ENCODE measurements at regions not wholly inside any gene's neighbourhood (a gene's known extent, or its start where the extent isn't known, plus 50 kb on each side); places are given as distances from the start of the nearest gene placed in this dataset.

DNA sequence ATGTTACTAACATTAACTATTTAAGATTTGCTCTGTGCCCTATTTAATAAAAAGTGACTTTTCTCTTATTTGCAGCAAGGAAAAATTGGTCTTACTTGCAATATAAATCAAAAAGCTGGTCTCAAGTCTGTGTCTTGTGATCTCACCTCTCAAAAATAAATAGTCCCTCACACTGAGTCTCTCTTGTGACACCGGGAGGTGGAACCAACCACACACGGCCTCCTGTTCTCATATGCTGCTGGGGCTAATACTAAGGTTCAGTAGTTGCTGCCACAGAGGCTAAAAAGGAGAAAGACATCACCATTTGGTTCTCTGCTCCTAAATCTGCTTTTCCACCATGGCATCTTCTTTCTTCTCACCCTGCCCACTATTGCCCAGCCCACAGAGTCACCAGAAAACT is 175.8 kb upstream of the FTMT start:
- H3K9ac ChIP-seq (ENCODE audit: low read depth in 1 of 2, low read length in 2 of 2), result no peak overlapping the region
- no peak overlapping the region for H3K27ac ChIP-seq (ENCODE audit: low read depth in 2 of 2, low read length in 2 of 2)
- no peaks in the 10 kb centered on the region for H3K36me3 ChIP-seq (ENCODE audit: control insufficient read depth in 2 of 2, insufficient read depth in 2 of 2, low read length in 2 of 2)
- no peak overlapping the region for H3K4me3 ChIP-seq (ENCODE audit: low read length in 2 of 2)
- H3K27me3 ChIP-seq (ENCODE audit: control insufficient read depth in 2 of 2, insufficient read depth in 2 of 2, low read length in 2 of 2), result no peaks in the 10 kb centered on the region
- no peaks in the 10 kb centered on the region for H3K4me1 ChIP-seq (ENCODE audit: control insufficient read depth in 2 of 2, insufficient read depth in 2 of 2, low read length in 2 of 2)
- no peaks in the 10 kb centered on the region for H3K9me3 ChIP-seq (ENCODE audit: control insufficient read depth in 2 of 2, low read length in 2 of 2)

DNA sequence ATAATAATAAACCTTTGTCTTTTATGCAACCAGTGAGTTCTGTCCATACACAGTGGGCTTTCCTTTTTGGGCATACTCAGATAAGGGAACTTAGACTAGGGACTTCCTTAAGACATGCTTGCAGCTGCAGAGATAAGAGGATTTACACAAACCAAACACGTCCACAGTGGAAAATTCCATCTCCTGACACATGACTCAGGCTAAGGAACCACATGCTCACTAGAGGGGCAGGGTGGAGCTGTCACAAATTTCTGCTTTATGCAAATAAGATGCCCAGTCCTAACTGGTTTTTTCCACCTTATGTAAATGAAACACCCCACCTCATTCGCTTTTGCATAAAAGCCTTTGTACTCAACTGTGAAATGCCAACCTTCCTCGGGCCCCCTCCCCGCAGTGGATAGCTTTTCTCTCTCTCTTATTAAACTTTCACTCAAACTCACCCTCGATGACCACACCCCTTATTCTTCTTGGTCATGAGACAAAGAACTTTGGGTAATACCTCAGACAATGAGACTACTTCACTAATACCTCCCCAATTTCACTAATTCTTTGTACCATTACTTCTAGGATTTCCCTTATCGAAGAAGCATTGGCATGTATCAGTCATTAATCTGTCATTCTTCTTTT is 170.3 kb upstream of the FTMT start:
- Histone ChIP-seq H3K27me3 (ENCODE audit: control insufficient read depth in 2 of 2, insufficient read depth in 2 of 2, low read length in 2 of 2) (no peaks in the 10 kb centered on the region), H3K4me3 (ENCODE audit: low read length in 2 of 2) (no peak overlapping the region), H3K27ac (ENCODE audit: low read depth in 2 of 2, low read length in 2 of 2) (no peak overlapping the region), H3K9ac (ENCODE audit: low read depth in 1 of 2, low read length in 2 of 2) (no peak overlapping the region), H3K9me3 (ENCODE audit: control insufficient read depth in 2 of 2, low read length in 2 of 2) (peaks cover 0 to 3% of the 10 kb centered on the region in 2 donors), H3K4me1 (ENCODE audit: control insufficient read depth in 2 of 2, insufficient read depth in 2 of 2, low read length in 2 of 2) (no peaks in the 10 kb centered on the region), H3K36me3 (ENCODE audit: control insufficient read depth in 2 of 2, insufficient read depth in 2 of 2, low read length in 2 of 2) (no peaks in the 10 kb centered on the region)

DNA sequence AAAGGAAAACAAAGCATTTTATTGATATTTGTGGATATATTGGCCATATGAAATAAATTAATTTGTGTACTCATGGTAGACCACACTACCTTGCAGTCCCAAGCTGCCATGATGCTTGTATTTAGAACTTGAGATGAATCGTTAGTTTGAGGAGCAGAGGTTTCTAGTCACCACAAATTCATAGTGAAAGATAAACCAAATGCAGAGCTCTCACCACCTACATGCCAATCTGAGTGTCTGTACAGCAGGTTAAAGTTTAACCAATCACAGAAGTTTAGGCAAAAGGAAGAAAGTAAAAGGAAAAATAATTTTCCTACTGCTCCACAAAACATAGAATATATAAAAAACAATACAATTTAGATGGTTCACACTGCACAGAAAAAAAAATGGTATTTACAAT is 163.6 kb upstream of the FTMT start:
- H3K4me3 ChIP-seq (ENCODE audit: low read length in 2 of 2), result no peak overlapping the region

DNA sequence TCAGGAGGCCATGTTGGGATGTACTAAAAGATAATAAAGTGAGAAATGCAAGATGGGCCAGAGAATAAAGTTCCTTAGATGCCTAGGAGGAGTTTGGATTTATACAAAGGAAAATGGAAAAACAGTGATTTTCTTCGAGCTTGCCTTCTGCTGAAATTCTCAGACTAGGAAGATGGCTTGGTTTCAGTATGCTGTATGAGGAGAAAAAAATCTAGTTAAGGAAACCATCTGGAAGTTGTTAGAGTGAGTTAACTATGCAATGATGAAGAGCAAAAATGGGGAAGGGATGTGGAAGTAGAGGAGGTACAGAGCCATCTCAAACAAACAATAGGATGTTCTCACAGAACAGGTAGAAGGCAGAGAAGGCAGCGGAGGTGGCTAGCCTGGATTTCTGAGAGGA is 162.9 kb upstream of the FTMT start:
- no peaks in the 10 kb centered on the region for H3K27me3 ChIP-seq (ENCODE audit: control insufficient read depth in 2 of 2, insufficient read depth in 2 of 2, low read length in 2 of 2)
- no peak overlapping the region for H3K9ac ChIP-seq (ENCODE audit: low read depth in 1 of 2, low read length in 2 of 2)
- H3K4me1 ChIP-seq (ENCODE audit: control insufficient read depth in 2 of 2, insufficient read depth in 2 of 2, low read length in 2 of 2), result peaks cover 0 to 3% of the 10 kb centered on the region in 2 donors
- no peak overlapping the region for H3K4me3 ChIP-seq (ENCODE audit: low read length in 2 of 2)
- no peaks in the 10 kb centered on the region for H3K9me3 ChIP-seq (ENCODE audit: control insufficient read depth in 2 of 2, low read length in 2 of 2)
- H3K36me3 ChIP-seq (ENCODE audit: control insufficient read depth in 2 of 2, insufficient read depth in 2 of 2, low read length in 2 of 2), result no peaks in the 10 kb centered on the region
- no peak overlapping the region for H3K27ac ChIP-seq (ENCODE audit: low read depth in 2 of 2, low read length in 2 of 2)

More for the DNA sequence above, 163.6 kb upstream of the FTMT start:
- Histone ChIP-seq H3K27me3 (ENCODE audit: control insufficient read depth in 2 of 2, insufficient read depth in 2 of 2, low read length in 2 of 2) (no peaks in the 10 kb centered on the region), H3K9ac (ENCODE audit: low read depth in 1 of 2, low read length in 2 of 2) (no peak overlapping the region), H3K4me1 (ENCODE audit: control insufficient read depth in 2 of 2, insufficient read depth in 2 of 2, low read length in 2 of 2) (peaks cover 0 to 3% of the 10 kb centered on the region in 2 donors), H3K36me3 (ENCODE audit: control insufficient read depth in 2 of 2, insufficient read depth in 2 of 2, low read length in 2 of 2) (no peaks in the 10 kb centered on the region), H3K27ac (ENCODE audit: low read depth in 2 of 2, low read length in 2 of 2) (no peak overlapping the region), H3K9me3 (ENCODE audit: control insufficient read depth in 2 of 2, low read length in 2 of 2) (no peaks in the 10 kb centered on the region)

DNA sequence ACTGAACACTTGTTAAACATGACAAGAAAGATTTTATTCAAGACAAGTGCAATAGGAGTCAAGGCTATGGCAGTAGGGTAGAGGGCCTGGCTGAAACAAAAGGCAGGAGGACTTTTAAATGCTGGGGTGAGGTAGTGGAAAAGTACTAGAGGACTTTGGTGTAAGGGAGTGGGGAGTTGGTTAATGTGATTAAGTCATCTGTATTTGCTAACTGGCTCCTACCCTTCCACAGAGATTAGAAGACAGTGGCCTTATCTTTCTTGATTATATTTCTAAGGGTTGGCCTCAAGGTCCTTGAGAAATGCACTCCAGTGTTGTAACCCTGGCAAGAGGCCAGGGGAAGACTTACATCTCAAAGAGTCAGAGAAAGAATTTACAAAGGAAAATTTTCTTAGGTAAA is 160.2 kb upstream of the FTMT start:
- Histone ChIP-seq H3K27ac (ENCODE audit: low read depth in 2 of 2, low read length in 2 of 2) (no peak overlapping the region), H3K9me3 (ENCODE audit: control insufficient read depth in 2 of 2, low read length in 2 of 2) (no peaks in the 10 kb centered on the region), H3K27me3 (ENCODE audit: control insufficient read depth in 2 of 2, insufficient read depth in 2 of 2, low read length in 2 of 2) (no peaks in the 10 kb centered on the region), H3K4me3 (ENCODE audit: low read length in 2 of 2) (no peak overlapping the region), H3K36me3 (ENCODE audit: control insufficient read depth in 2 of 2, insufficient read depth in 2 of 2, low read length in 2 of 2) (no peaks in the 10 kb centered on the region), H3K9ac (ENCODE audit: low read depth in 1 of 2, low read length in 2 of 2) (no peak overlapping the region), H3K4me1 (ENCODE audit: control insufficient read depth in 2 of 2, insufficient read depth in 2 of 2, low read length in 2 of 2) (peaks cover 0 to 3% of the 10 kb centered on the region in 2 donors)

DNA sequence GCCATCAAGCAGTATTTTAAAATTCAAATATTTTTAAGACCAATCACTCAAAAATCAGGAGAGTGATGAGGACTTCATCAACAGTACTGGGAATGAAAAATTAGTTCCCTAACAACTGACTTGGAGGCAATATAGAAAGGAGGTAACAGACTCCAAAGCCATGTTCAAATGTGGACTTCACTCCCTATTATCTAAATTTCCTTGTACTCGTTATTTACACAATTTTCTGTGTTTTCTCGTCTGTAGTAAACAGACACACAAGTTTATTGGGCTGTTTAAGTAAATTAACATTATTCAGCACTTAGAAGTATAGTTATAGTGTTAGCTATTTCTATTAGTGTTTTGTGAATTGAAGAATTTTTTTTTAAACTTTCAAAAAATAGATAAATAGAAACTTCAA is 159.5 kb upstream of the FTMT start:
- Histone ChIP-seq H3K9ac (ENCODE audit: low read depth in 1 of 2, low read length in 2 of 2) (no peak overlapping the region), H3K36me3 (ENCODE audit: control insufficient read depth in 2 of 2, insufficient read depth in 2 of 2, low read length in 2 of 2) (no peaks in the 10 kb centered on the region), H3K9me3 (ENCODE audit: control insufficient read depth in 2 of 2, low read length in 2 of 2) (no peaks in the 10 kb centered on the region), H3K27me3 (ENCODE audit: control insufficient read depth in 2 of 2, insufficient read depth in 2 of 2, low read length in 2 of 2) (no peaks in the 10 kb centered on the region), H3K4me1 (ENCODE audit: control insufficient read depth in 2 of 2, insufficient read depth in 2 of 2, low read length in 2 of 2) (peaks cover 0 to 3% of the 10 kb centered on the region in 2 donors), H3K4me3 (ENCODE audit: low read length in 2 of 2) (no peak overlapping the region), H3K27ac (ENCODE audit: low read depth in 2 of 2, low read length in 2 of 2) (no peak overlapping the region)

DNA sequence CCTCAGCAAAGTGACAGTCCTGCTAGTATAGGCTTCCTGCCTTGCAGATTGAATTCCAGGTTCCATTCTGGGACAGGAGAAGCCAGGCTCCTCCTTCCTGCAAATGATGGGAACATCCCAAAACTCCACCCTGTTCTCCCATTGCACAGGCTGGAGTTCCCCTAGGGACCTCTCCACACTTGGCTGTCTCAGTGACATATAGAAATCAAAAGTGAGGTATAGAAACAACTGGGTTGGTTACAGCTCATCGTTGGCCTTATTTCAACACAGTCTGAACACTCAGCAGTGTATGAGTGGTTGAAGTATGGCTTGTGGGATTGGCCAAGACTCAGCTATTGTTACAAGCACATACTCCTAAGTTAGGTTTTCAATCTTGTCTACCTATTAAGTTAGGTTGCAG is 157.8 kb upstream of the FTMT start:
- H3K9ac ChIP-seq (ENCODE audit: low read depth in 1 of 2, low read length in 2 of 2), result no peak overlapping the region
- H3K4me3 ChIP-seq (ENCODE audit: low read length in 2 of 2), result no peak overlapping the region
- no peaks in the 10 kb centered on the region for H3K36me3 ChIP-seq (ENCODE audit: control insufficient read depth in 2 of 2, insufficient read depth in 2 of 2, low read length in 2 of 2)
- no peaks in the 10 kb centered on the region for H3K9me3 ChIP-seq (ENCODE audit: control insufficient read depth in 2 of 2, low read length in 2 of 2)
- no peak overlapping the region for H3K27ac ChIP-seq (ENCODE audit: low read depth in 2 of 2, low read length in 2 of 2)
- H3K4me1 ChIP-seq (ENCODE audit: control insufficient read depth in 2 of 2, insufficient read depth in 2 of 2, low read length in 2 of 2), result peaks cover 0 to 3% of the 10 kb centered on the region in 2 donors
- no peaks in the 10 kb centered on the region for H3K27me3 ChIP-seq (ENCODE audit: control insufficient read depth in 2 of 2, insufficient read depth in 2 of 2, low read length in 2 of 2)

DNA sequence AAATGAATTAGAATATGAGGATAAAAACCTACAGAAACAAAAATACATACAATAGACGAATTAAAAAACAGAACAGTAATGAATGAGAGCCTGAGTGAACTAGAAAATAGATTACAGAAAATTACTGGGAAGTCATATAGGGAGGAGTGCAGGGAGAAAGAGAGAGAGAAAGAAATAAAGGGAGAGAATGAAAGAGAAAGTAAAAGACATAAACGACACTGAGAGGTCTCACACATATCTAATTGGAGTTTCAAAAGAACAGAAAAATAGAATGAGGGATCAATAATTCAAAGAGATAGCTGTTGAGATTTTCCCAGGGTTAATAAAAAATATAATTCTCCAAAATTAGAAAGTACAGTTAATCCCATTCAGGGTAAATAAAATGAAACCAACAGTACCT is 156.4 kb upstream of the FTMT start:
- H3K9ac ChIP-seq (ENCODE audit: low read depth in 1 of 2, low read length in 2 of 2), result no peak overlapping the region
- H3K27me3 ChIP-seq (ENCODE audit: control insufficient read depth in 2 of 2, insufficient read depth in 2 of 2, low read length in 2 of 2), result no peaks in the 10 kb centered on the region
- no peak overlapping the region for H3K27ac ChIP-seq (ENCODE audit: low read depth in 2 of 2, low read length in 2 of 2)
- H3K36me3 ChIP-seq (ENCODE audit: control insufficient read depth in 2 of 2, insufficient read depth in 2 of 2, low read length in 2 of 2), result no peaks in the 10 kb centered on the region
- no peak overlapping the region for H3K4me3 ChIP-seq (ENCODE audit: low read length in 2 of 2)
- H3K4me1 ChIP-seq (ENCODE audit: control insufficient read depth in 2 of 2, insufficient read depth in 2 of 2, low read length in 2 of 2), result peaks cover 0 to 3% of the 10 kb centered on the region in 2 donors
- no peaks in the 10 kb centered on the region for H3K9me3 ChIP-seq (ENCODE audit: control insufficient read depth in 2 of 2, low read length in 2 of 2)

DNA sequence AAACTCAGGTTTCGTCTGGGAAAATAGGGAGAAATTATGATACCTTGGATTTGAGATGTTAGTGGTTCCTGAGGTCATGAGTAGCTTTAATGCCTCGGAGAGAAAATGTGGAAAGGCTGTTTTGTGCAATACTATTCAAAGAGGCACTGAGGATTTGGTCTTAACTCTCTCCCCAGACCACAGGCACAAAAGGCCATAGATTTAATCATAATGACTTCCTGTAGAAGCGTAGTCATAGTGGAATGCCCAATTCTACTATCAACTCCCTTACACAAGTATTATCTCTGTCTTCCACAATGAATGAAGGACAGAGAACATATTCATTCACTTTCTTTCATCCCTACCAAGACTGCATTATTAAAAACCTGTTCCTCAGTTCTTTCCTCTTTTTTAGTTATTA is 153.0 kb upstream of the FTMT start:
- no peaks in the 10 kb centered on the region for H3K9me3 ChIP-seq (ENCODE audit: control insufficient read depth in 2 of 2, low read length in 2 of 2)
- no peaks in the 10 kb centered on the region for H3K27me3 ChIP-seq (ENCODE audit: control insufficient read depth in 2 of 2, insufficient read depth in 2 of 2, low read length in 2 of 2)

DNA sequence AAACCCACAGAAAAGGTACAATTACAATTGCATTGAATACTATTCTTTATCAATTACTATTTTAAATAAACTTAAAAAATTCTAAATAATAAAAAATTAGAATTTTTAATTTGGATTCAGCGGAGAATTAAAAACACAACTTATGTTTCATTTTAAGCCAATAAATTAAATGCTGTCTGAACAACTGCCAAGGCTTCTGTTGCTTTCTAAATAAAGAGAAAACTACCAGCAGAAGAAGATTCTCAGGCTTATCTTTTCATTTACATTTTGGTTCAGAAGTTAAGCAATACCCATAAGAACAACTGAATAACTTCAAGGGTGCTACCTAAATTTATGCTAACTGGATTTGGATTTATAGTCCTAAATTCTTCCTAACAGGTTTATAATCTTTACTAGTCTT is 150.0 kb upstream of the FTMT start:
- no peak overlapping the region for H3K4me3 ChIP-seq (ENCODE audit: low read length in 2 of 2)
- no peaks in the 10 kb centered on the region for H3K4me1 ChIP-seq (ENCODE audit: control insufficient read depth in 2 of 2, insufficient read depth in 2 of 2, low read length in 2 of 2)
- H3K36me3 ChIP-seq (ENCODE audit: control insufficient read depth in 2 of 2, insufficient read depth in 2 of 2, low read length in 2 of 2), result no peaks in the 10 kb centered on the region
- no peak overlapping the region for H3K9ac ChIP-seq (ENCODE audit: low read depth in 1 of 2, low read length in 2 of 2)
- H3K9me3 ChIP-seq (ENCODE audit: control insufficient read depth in 2 of 2, low read length in 2 of 2), result no peaks in the 10 kb centered on the region
- H3K27me3 ChIP-seq (ENCODE audit: control insufficient read depth in 2 of 2, insufficient read depth in 2 of 2, low read length in 2 of 2), result no peaks in the 10 kb centered on the region
- no peak overlapping the region for H3K27ac ChIP-seq (ENCODE audit: low read depth in 2 of 2, low read length in 2 of 2)

More for the DNA sequence above, 153.0 kb upstream of the FTMT start:
- no peak overlapping the region for H3K9ac ChIP-seq (ENCODE audit: low read depth in 1 of 2, low read length in 2 of 2)
- H3K27ac ChIP-seq (ENCODE audit: low read depth in 2 of 2, low read length in 2 of 2), result no peak overlapping the region
- no peaks in the 10 kb centered on the region for H3K4me1 ChIP-seq (ENCODE audit: control insufficient read depth in 2 of 2, insufficient read depth in 2 of 2, low read length in 2 of 2)
- H3K4me3 ChIP-seq (ENCODE audit: low read length in 2 of 2), result no peak overlapping the region
- no peaks in the 10 kb centered on the region for H3K36me3 ChIP-seq (ENCODE audit: control insufficient read depth in 2 of 2, insufficient read depth in 2 of 2, low read length in 2 of 2)

DNA sequence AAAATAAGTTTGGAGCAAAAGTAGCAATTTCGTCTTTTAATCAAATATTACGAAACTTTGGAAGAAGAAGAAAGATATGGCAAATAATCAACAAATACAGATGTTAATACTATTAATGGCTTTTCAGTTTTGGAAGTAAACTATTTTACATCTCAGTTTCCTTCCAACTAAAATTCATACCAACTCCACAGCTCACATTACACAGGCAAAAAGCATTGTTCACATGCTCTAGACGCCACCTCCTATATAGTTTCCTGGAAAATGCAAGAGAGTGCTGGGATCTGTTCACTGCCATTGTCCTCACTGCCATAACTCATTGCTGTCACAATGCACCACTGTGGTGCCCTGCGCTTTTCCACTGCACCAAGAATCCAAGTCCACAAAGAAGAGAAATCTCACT is 149.0 kb upstream of the FTMT start:
- Histone ChIP-seq H3K27me3 (ENCODE audit: control insufficient read depth in 2 of 2, insufficient read depth in 2 of 2, low read length in 2 of 2) (no peaks in the 10 kb centered on the region), H3K9ac (ENCODE audit: low read depth in 1 of 2, low read length in 2 of 2) (no peak overlapping the region), H3K4me3 (ENCODE audit: low read length in 2 of 2) (no peak overlapping the region), H3K9me3 (ENCODE audit: control insufficient read depth in 2 of 2, low read length in 2 of 2) (no peaks in the 10 kb centered on the region), H3K4me1 (ENCODE audit: control insufficient read depth in 2 of 2, insufficient read depth in 2 of 2, low read length in 2 of 2) (no peaks in the 10 kb centered on the region), H3K36me3 (ENCODE audit: control insufficient read depth in 2 of 2, insufficient read depth in 2 of 2, low read length in 2 of 2) (no peaks in the 10 kb centered on the region), H3K27ac (ENCODE audit: low read depth in 2 of 2, low read length in 2 of 2) (no peak overlapping the region)

Measured in mucosa of rectum (tissue), 2 donors.